Ovary (tissue), 3 donors: ENCODE measurements at regions not wholly inside any gene's neighbourhood (a gene's known extent, or its start where the extent isn't known, plus 50 kb on each side); places are given as distances from the start of the nearest gene placed in this dataset.

Source experiments
- POLR2A ChIP-seq: fragments of 450-650 bp; IDR thresholded peaks from one replicate; pipeline ENCODE4 v1.6.1; 2017; ENCODE audit warnings: antibody characterized with exemption, mild to moderate bottlenecking, moderate library complexity
- TF ChIP-seq, protein P1 (sequence below), 3 donors: fragments of 450-650 bp in 2 of 3; fragments of 200-600 bp in 1 of 3; IDR thresholded peaks; one replicate each; pipeline versions ENCODE4 v1.5.1 to v1.8.0; 2016 to 2022; ENCODE audit warnings: antibody characterized with exemption in 3 of 3, mild to moderate bottlenecking in 1 of 3
- donor health status: DM: no; HTN: no; CAD: no.

DNA sequence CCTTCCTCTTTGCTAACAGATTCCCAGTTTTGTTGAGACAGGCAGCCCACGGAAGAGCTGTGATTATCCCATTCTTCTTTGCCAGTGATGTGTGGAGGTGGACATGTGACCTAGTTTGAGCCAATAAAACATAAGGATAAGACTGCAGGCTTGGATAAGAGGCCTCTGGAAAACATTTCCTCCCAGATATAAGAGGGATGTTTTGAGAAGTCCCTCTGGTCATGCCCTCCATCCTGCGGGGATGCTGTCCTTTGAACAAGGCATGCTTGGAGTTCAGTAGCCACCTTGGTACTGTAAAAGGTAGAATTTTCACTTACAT lies 155.7 kb downstream of the TM2D1 start:
- TF ChIP-seq, protein P1, sequence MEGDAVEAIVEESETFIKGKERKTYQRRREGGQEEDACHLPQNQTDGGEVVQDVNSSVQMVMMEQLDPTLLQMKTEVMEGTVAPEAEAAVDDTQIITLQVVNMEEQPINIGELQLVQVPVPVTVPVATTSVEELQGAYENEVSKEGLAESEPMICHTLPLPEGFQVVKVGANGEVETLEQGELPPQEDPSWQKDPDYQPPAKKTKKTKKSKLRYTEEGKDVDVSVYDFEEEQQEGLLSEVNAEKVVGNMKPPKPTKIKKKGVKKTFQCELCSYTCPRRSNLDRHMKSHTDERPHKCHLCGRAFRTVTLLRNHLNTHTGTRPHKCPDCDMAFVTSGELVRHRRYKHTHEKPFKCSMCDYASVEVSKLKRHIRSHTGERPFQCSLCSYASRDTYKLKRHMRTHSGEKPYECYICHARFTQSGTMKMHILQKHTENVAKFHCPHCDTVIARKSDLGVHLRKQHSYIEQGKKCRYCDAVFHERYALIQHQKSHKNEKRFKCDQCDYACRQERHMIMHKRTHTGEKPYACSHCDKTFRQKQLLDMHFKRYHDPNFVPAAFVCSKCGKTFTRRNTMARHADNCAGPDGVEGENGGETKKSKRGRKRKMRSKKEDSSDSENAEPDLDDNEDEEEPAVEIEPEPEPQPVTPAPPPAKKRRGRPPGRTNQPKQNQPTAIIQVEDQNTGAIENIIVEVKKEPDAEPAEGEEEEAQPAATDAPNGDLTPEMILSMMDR (IDR thresholded peaks at IDR 0.05), result no peak
- no peak for TF ChIP-seq POLR2A
